ENCODE measurements at regions not wholly inside any gene's neighbourhood (a gene's known extent, or its start where the extent isn't known, plus 50 kb on each side); places are given as distances from the start of the nearest gene placed in this dataset.

GRCh38 chr5:124658867-124659557 is 87.4 kb downstream of the ZNF608 start:
- H3K4me3 ChIP-seq (ENCODE audit: low read depth, low read length) = no peak overlapping the region
- no peak for DNase-seq (ENCODE audit: low read depth)
- TF ChIP-seq, protein P1, sequence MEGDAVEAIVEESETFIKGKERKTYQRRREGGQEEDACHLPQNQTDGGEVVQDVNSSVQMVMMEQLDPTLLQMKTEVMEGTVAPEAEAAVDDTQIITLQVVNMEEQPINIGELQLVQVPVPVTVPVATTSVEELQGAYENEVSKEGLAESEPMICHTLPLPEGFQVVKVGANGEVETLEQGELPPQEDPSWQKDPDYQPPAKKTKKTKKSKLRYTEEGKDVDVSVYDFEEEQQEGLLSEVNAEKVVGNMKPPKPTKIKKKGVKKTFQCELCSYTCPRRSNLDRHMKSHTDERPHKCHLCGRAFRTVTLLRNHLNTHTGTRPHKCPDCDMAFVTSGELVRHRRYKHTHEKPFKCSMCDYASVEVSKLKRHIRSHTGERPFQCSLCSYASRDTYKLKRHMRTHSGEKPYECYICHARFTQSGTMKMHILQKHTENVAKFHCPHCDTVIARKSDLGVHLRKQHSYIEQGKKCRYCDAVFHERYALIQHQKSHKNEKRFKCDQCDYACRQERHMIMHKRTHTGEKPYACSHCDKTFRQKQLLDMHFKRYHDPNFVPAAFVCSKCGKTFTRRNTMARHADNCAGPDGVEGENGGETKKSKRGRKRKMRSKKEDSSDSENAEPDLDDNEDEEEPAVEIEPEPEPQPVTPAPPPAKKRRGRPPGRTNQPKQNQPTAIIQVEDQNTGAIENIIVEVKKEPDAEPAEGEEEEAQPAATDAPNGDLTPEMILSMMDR (conservative IDR thresholded peaks at IDR 0.05; ENCODE audit: low read depth, low read length) = no peak

GRCh38 chr5:124655921-124656511 is 90.4 kb downstream of the ZNF608 start:
- H3K4me3 ChIP-seq (ENCODE audit: low read depth, low read length) = peak overlapping the region; percentile 24
- peak; percentile 90 for DNase-seq (ENCODE audit: low read depth)
- TF ChIP-seq, protein P1 (conservative IDR thresholded peaks at IDR 0.05; ENCODE audit: low read depth, low read length) = no peak

- H3K4me3 ChIP-seq (ENCODE audit: low read depth, low read length) = peak overlapping the region; percentile 24
- TF ChIP-seq, protein P1 (conservative IDR thresholded peaks at IDR 0.05; ENCODE audit: low read depth, low read length) = no peak
- peak; percentile 69 for DNase-seq (ENCODE audit: low read depth)
Measured at GRCh38 chr5:124655251-124655917, 91.1 kb downstream of the ZNF608 start.

DNA sequence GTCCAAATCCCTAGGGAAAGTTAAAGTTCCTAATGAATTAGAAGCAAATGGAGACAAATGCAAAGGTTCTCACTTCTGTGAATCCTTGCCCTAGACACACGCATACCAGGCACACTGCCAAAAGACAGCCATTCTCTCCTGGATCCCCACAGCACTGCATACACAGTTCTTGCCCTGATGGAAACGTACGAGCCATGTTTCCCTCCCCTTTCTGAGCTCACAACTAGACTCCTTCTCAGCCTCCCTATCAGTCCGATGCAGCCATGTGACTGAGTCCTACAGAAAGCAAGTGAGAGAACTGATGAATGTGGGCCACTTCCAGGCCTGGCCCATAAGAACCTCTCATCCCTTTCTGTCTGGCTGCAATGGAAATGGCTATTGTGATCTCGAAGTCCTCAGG is 92.0 kb downstream of the ZNF608 start:
- TF ChIP-seq, protein P1 (conservative IDR thresholded peaks at IDR 0.05; ENCODE audit: low read depth, low read length) = no peak
- no peak overlapping the region for H3K4me3 ChIP-seq (ENCODE audit: low read depth, low read length)
- DNase-seq (ENCODE audit: low read depth) = peak; percentile 70

DNA sequence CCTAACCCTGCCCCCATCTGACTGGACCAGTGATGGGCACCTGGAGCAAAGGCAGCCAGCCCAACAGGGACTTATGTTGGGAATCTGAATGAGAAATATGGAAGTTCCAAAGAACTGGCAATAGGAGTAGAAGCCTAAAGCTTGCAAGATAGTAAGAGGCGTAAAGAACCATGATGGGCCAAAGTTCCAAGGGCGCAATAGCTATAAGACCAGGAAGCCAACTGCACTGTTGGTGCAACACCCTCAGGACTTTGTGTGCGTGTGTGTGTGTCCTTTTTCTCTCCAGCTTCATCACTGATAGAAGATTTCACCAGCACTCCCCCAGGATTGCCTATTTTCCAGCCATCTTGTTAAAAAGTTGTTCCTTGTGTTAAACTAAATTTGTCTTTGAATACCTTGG is 92.8 kb downstream of the ZNF608 start:
- no peak for DNase-seq (ENCODE audit: low read depth)
- no peak overlapping the region for H3K4me3 ChIP-seq (ENCODE audit: low read depth, low read length)
- TF ChIP-seq, protein P1 (conservative IDR thresholded peaks at IDR 0.05; ENCODE audit: low read depth, low read length) = no peak

GRCh38 chr5:124652892-124653441 is 93.5 kb downstream of the ZNF608 start:
- DNase-seq (ENCODE audit: low read depth) = no peak
- H3K4me3 ChIP-seq (ENCODE audit: low read depth, low read length) = no peak overlapping the region
- TF ChIP-seq, protein P1 (conservative IDR thresholded peaks at IDR 0.05; ENCODE audit: low read depth, low read length) = no peak

All from choroid plexus epithelial cell (primary cell).